ENCODE measurements at regions not wholly inside any gene's neighbourhood (a gene's known extent, or its start where the extent isn't known, plus 50 kb on each side); places are given as distances from the start of the nearest gene placed in this dataset.

- H4K20me1 ChIP-seq (ENCODE audit: insufficient read depth) = no peaks in the 10 kb centered on the region
- POLR2A ChIA-PET = no interaction called here
- no peaks in the 10 kb centered on the region for H3K27me3 ChIP-seq (ENCODE audit: insufficient read depth, low read length)
- no peak overlapping the region for H3K27ac ChIP-seq (ENCODE audit: low read depth, low read length)
- H3K9ac ChIP-seq (ENCODE audit: low read length) = no peak overlapping the region
- H3K79me2 ChIP-seq (ENCODE audit: insufficient read depth, low read length) = no peaks in the 10 kb centered on the region
- DNase-seq (ENCODE audit: low read depth, low spot score) = no peak
- H3K36me3 ChIP-seq (ENCODE audit: control insufficient read depth in 1 of 2, insufficient read depth in 2 of 2, low read length in 2 of 2) = no peaks in the 10 kb centered on the region
- TF ChIP-seq EGR1 (IDR thresholded peaks at IDR 0.05; ENCODE audit: low read depth) (no peak), SP1 (IDR thresholded peaks at IDR 0.05; ENCODE audit: low read depth) (no peak), EZH2phosphoT487 (IDR thresholded peaks at IDR 0.05; ENCODE audit: borderline replicate concordance) (no peak), CBX3 (IDR thresholded peaks at IDR 0.05; ENCODE audit: low read depth) (no peak), ZNF274 (IDR thresholded peaks at IDR 0.05; ENCODE audit: low read depth, low read length) (no peak), CTCF (IDR thresholded peaks at IDR 0.05 in 2 of 3, conservative IDR thresholded peaks at IDR 0.05 in 1 of 3; ENCODE audit: borderline replicate concordance in 1 of 3, insufficient read depth in 1 of 3, low read depth in 2 of 3, low read length in 2 of 3) (no peak), TCF7L2 (IDR thresholded peaks at IDR 0.05; ENCODE audit: borderline replicate concordance, extremely low read depth, insufficient read depth, insufficient read length) (no peak), ZFX (IDR thresholded peaks at IDR 0.05) (no peak), ELF1 (IDR thresholded peaks at IDR 0.05; ENCODE audit: borderline replicate concordance, low read depth) (no peak), MAX (IDR thresholded peaks at IDR 0.05) (no peak), EZH2 (IDR thresholded peaks at IDR 0.05) (no peak), RAD21 (IDR thresholded peaks at IDR 0.05; ENCODE audit: low read depth) (no peak), SRF (IDR thresholded peaks at IDR 0.05; ENCODE audit: low read depth) (no peak)
- H3K9me2 ChIP-seq (ENCODE audit: insufficient read depth) = no peaks in the 10 kb centered on the region
- RAD21 ChIA-PET (ENCODE audit: low non-redundant PET in 1 of 2, low total read pairs in 2 of 2, uncharacterized antibody in 2 of 2, unreplicated experiment in 2 of 2) = interaction anchor here in 1 of 2 experiments (0.5 kb wide), 1 partner anchor 12 kb away, joined by 3 read pairs; no protein-coding TSS in a partner anchor
- no TSS peak for BruUV-seq (replicated peaks)
- H2AFZ ChIP-seq (ENCODE audit: low read depth, low read length, poor library complexity, severe bottlenecking) = no peak overlapping the region
- H3K4me3 ChIP-seq (replicated peaks in 1 of 2; ENCODE audit: low read depth in 1 of 2, low read length in 2 of 2) = no peak overlapping the region
- CTCF ChIA-PET = no interaction called here
- intact Hi-C loops (cut with micrococcal nuclease) = no loop called here
- H3K9me3 ChIP-seq (ENCODE audit: control insufficient read depth in 1 of 2, insufficient read depth in 1 of 2, low read depth in 1 of 2, low read length in 2 of 2) = peaks cover 0 to 4% of the 10 kb centered on the region in 2 experiments; a peak in 1 of 4 replicates
- ATAC-seq = no peak
- no peaks in the 10 kb centered on the region for H3K4me1 ChIP-seq (ENCODE audit: control insufficient read depth in 1 of 2, insufficient read depth in 2 of 2, low read length in 2 of 2)
- H3K4me2 ChIP-seq (ENCODE audit: low read length) = no peak overlapping the region
Observed at GRCh38 chr20:19143890-19144289, 68.6 kb upstream of the SLC24A3 start.
